IMR-90 (cell line): ENCODE measurements at regions not wholly inside any gene's neighbourhood (a gene's known extent, or its start where the extent isn't known, plus 50 kb on each side); places are given as distances from the start of the nearest gene placed in this dataset.

ENCODE experiments used
- ATAC-seq: fragments of 200-7000 bp; cut with Tn5 transposase; 2 replicates; pipeline ENCODE4 v1.9.1; 2020; ENCODE audit warnings: low read depth, mild to moderate bottlenecking, moderate library complexity
- BruUV-seq: library from RNA; stranded (reverse); fragments of 400-500 nt; replicated peaks from 2 replicates; lab custom pipeline; 2021; lab: Mats Ljungman, UMichigan
- CTCF ChIA-PET: fragments of 300-600 bp; formaldehyde crosslinking; extraction: SDS; loops from one replicate; lab custom pipeline; 2021; ENCODE audit warnings: antibody characterized with exemption; lab: Yijun Ruan, JAX
- POLR2A ChIA-PET: fragments of 300-600 bp; sonication (Branson Sonifier 250); formaldehyde crosslinking; loops from one replicate; lab custom pipeline; 2022; ENCODE audit warnings: antibody characterized with exemption; ENCODE audit not compliant: unreplicated experiment; lab: Charles Lee
- DNase-seq: peaks from one replicate; pipeline ENCODE4 v3.0.0; 2013
- H2AFZ ChIP-seq: replicated peaks from 2 replicates; pipeline ENCODE3; 2013; ENCODE audit warnings: low read length, mild to moderate bottlenecking; ENCODE audit not compliant: poor library complexity
- H2AK5ac ChIP-seq: 2 replicates; pipeline ENCODE4 v1.6.1; 2013; ENCODE audit warnings: low read depth, low read length, inconsistent platforms
- H2AK9ac ChIP-seq: replicated peaks from 2 replicates; pipeline ENCODE3; 2013; ENCODE audit warnings: mild to moderate bottlenecking, low read depth, low read length, moderate library complexity; ENCODE audit not compliant: poor library complexity
- H2BK120ac ChIP-seq: 2 replicates; pipeline ENCODE4 v1.6.1; 2013; ENCODE audit warnings: low read depth, low read length, inconsistent platforms
- H2BK15ac ChIP-seq: 3 replicates; pipeline ENCODE4 v1.6.1; 2013; ENCODE audit warnings: low read depth, low read length, inconsistent platforms
- H2BK20ac ChIP-seq: 2 replicates; pipeline ENCODE4 v1.6.1; 2013; ENCODE audit warnings: low read depth, mild to moderate bottlenecking, inconsistent platforms, low read length, moderate library complexity
- H2BK5ac ChIP-seq: 2 replicates; pipeline ENCODE4 v1.6.1; 2013; ENCODE audit warnings: mild to moderate bottlenecking, low read depth, low read length, inconsistent platforms; ENCODE audit not compliant: poor library complexity, severe bottlenecking
- H3K14ac ChIP-seq: replicated peaks from 2 replicates; pipeline ENCODE4 v1.6.1; 2013; ENCODE audit warnings: low read depth, low read length, inconsistent platforms
- H3K18ac ChIP-seq: 2 replicates; pipeline ENCODE4 v1.6.1; 2013; ENCODE audit warnings: low read depth, low read length, control low read depth
- H3K23ac ChIP-seq: 2 replicates; pipeline ENCODE4 v1.6.1; 2013; ENCODE audit warnings: low read depth, low read length, inconsistent platforms
- H3K27ac ChIP-seq: 2 replicates; pipeline ENCODE4 v1.5.1; 2013; ENCODE audit warnings: mild to moderate bottlenecking, control low read depth, low read length; ENCODE audit not compliant: insufficient read depth
- H3K27me3 ChIP-seq: 2 replicates; pipeline ENCODE4 v1.6.1; 2013; ENCODE audit warnings: low read length; ENCODE audit not compliant: control insufficient read depth, insufficient read depth
- H3K36me3 ChIP-seq: 2 replicates; pipeline ENCODE4 v1.6.1; 2013; ENCODE audit warnings: low read length, mixed read lengths; ENCODE audit not compliant: control insufficient read depth, insufficient read depth
- H3K4ac ChIP-seq: 2 replicates; pipeline ENCODE4 v1.6.1; 2013; ENCODE audit warnings: low read depth, low read length, inconsistent platforms
- H3K4me1 ChIP-seq: 2 replicates; pipeline ENCODE4 v1.6.1; 2013; ENCODE audit warnings: low read length, mixed read lengths; ENCODE audit not compliant: control insufficient read depth, insufficient read depth
- H3K4me2 ChIP-seq: 2 replicates; pipeline ENCODE4 v1.6.1; 2013; ENCODE audit warnings: low read depth, mild to moderate bottlenecking, control low read depth, low read length, moderate library complexity
- H3K4me3 ChIP-seq: 2 replicates; pipeline ENCODE4 v1.5.1; 2013; ENCODE audit warnings: low read depth, mild to moderate bottlenecking, control low read depth, low read length, moderate library complexity; ENCODE audit not compliant: insufficient read depth
- H3K56ac ChIP-seq: 2 replicates; pipeline ENCODE4 v1.6.1; 2013; ENCODE audit warnings: low read length, inconsistent platforms; ENCODE audit not compliant: insufficient read depth; ENCODE audit errors: extremely low read depth
- H3K79me1 ChIP-seq, 2 experiments: 2 replicates each; pipeline ENCODE4 v1.6.1; 2013; ENCODE audit warnings: low read length in 2 of 2, inconsistent platforms in 1 of 2, low read depth in 1 of 2
- H3K9ac ChIP-seq: 2 replicates; pipeline ENCODE4 v1.6.1; 2013; ENCODE audit warnings: low read depth, low read length, control low read depth
- H3K9me1 ChIP-seq: 2 replicates; pipeline ENCODE4 v1.6.1; 2013; ENCODE audit warnings: low read length, inconsistent platforms; ENCODE audit not compliant: insufficient read depth
- H3K9me3 ChIP-seq: 2 replicates; pipeline ENCODE4 v1.6.1; 2013; ENCODE audit warnings: low read length; ENCODE audit not compliant: control insufficient read depth, insufficient read depth
- H4K20me1 ChIP-seq: 2 replicates; pipeline ENCODE4 v1.6.1; 2013; ENCODE audit warnings: low read length, inconsistent platforms; ENCODE audit not compliant: insufficient read depth
- H4K5ac ChIP-seq: 2 replicates; pipeline ENCODE4 v1.6.1; 2013; ENCODE audit warnings: mild to moderate bottlenecking, low read depth, low read length, control low read depth
- H4K8ac ChIP-seq, 2 experiments: 2 replicates each; pipeline ENCODE4 v1.6.1; 2013; ENCODE audit warnings: low read depth in 2 of 2, low read length in 2 of 2, control low read depth in 1 of 2, inconsistent platforms in 1 of 2
- H4K91ac ChIP-seq: 2 replicates; pipeline ENCODE4 v1.6.1; 2013; ENCODE audit warnings: low read depth, low read length, inconsistent platforms; ENCODE audit not compliant: insufficient read depth
- BHLHE40 ChIP-seq: fragments of 150-350 bp; IDR thresholded peaks from 2 replicates; pipeline ENCODE4 v1.6.1; 2016; ENCODE audit warnings: mild to moderate bottlenecking, low read depth, low read length
- POLR2A ChIP-seq: IDR thresholded peaks from 2 replicates; pipeline ENCODE4 v1.6.1; 2012; ENCODE audit warnings: mild to moderate bottlenecking, low read depth, low read length
- RAD21 ChIP-seq: IDR thresholded peaks from 2 replicates; pipeline ENCODE4 v1.6.1; 2012; ENCODE audit warnings: low read length, improper control_type of control experiment
- WGBS, 2 experiments: methylation state at CpG; one replicate each; pipeline versions ENCODE4 v1.1.5 to v1.1.7; 2013; ENCODE audit warnings: missing lambda C conversion rate in 2 of 2; ENCODE audit not compliant: insufficient read length in 1 of 2; ENCODE audit errors: extremely low coverage in 2 of 2; 5-methylcytosine and 5-hydroxymethylcytosine counted together
- dilution Hi-C: fragments of 300-500 bp; cut with HindIII; formaldehyde crosslinking; loops from one replicate; pipeline ENCODE4 v1.14.3; 2018; ENCODE audit warnings: low sequenced_read_pairs; ENCODE audit not compliant: unreplicated experiment
- in situ Hi-C: fragments of 300-500 bp; cut with MboI; formaldehyde crosslinking; loops from 3 replicates; pipeline ENCODE4 v1.14.3; 2019; ENCODE audit warnings: low sequenced_read_pairs, inconsistent platforms, mixed read lengths
- intact Hi-C: fragments of 100-400 bp; cut with micrococcal nuclease; formaldehyde crosslinking; loops from 2 replicates; pipeline ENCODE4 v1.10.0; 2022

DNA sequence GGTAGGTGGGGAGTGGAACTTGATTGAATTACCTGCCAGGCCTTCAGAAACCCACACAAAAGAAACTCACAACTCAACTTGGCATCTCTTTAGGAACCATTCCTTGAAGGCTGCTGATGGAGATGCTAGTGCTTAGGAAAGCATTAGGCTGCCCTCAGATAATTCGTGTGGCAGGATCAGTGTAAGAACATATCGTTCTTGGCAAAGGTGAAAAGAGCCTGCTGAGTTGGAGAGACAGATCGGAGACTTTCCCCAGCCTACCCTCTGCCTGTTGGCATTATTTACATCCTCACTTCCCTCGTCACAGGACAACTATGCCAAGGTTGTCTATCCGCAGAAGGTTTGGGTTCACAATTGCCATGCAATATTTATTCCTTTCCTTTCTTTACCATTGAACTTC is 120.0 kb upstream of the HS3ST3A1 start:
- Histone ChIP-seq H3K4me1 (peaks cover 4% of the 10 kb centered on the region), H3K9ac (no peak overlapping the region), H2AK9ac (no peak overlapping the region), H3K18ac (no peak overlapping the region), H3K23ac (no peak overlapping the region), H2BK20ac (no peak overlapping the region), H2BK15ac (no peak overlapping the region), H2AFZ (no peak overlapping the region), H4K8ac (no peak overlapping the region), H3K27me3 (no peaks in the 10 kb centered on the region), H3K4ac (no peak overlapping the region), H3K36me3 (no peaks in the 10 kb centered on the region), H3K9me1 (no peaks in the 10 kb centered on the region), H3K56ac (no peak overlapping the region), H3K4me3 (no peak overlapping the region), H2BK120ac (no peak overlapping the region), H3K79me1 (no peaks in the 10 kb centered on the region), H4K91ac (no peak overlapping the region), H3K27ac (no peak overlapping the region), H2BK5ac (no peak overlapping the region), H3K4me2 (no peak overlapping the region), H4K20me1 (no peaks in the 10 kb centered on the region), H3K9me3 (no peaks in the 10 kb centered on the region), H3K14ac (no peak overlapping the region), H2AK5ac (no peak overlapping the region), H4K5ac (no peak overlapping the region)
- ChIA-PET POLR2A (no interaction called here), CTCF (interaction anchor here (0.6 kb wide), 1 partner anchor 154 kb away, joined by 3 read pairs; no protein-coding TSS in a partner anchor)
- in situ Hi-C loops, result no loop called here
- 100% methylated on average over 1 of the region's 5 CpGs; no CpG with 5 or more reads in 1 of the 2 experiments for WGBS, 2 experiments
- no peak for ATAC-seq
- dilution Hi-C loops, result no loop called here
- TF ChIP-seq POLR2A (no peak), BHLHE40 (no peak), RAD21 (no peak)
- intact Hi-C loops, result no loop called here
- no peak for DNase-seq
- no TSS peak for BruUV-seq
